ENCODE measurements at regions not wholly inside any gene's neighbourhood (a gene's known extent, or its start where the extent isn't known, plus 50 kb on each side); places are given as distances from the start of the nearest gene placed in this dataset.
"Not testable (repeated sequence)": the region's sequence is repeated elsewhere in the genome, so short reads cannot be mapped to it uniquely, and the experiment has no call there.

GRCh38 chrX:443536-444210, 57.0 kb upstream of the PPP2R3B start:
- DNase-seq, result no peak
- no peaks in the 10 kb centered on the region for H3K9me3 ChIP-seq
- ATAC-seq (ENCODE audit: low FRiP score in 2 of 2), result no peak
- 65 to 74% methylated on average over 11 of the region's 11 CpGs for WGBS, 2 donors
- no peaks in the 10 kb centered on the region for H3K27me3 ChIP-seq
- no peaks in the 10 kb centered on the region for H3K36me3 ChIP-seq
- H3K4me3 ChIP-seq, result no peak overlapping the region
- H3K4me1 ChIP-seq, result no peaks in the 10 kb centered on the region
- TF ChIP-seq CTCF (IDR thresholded peaks at IDR 0.05) (no peak), POLR2A (IDR thresholded peaks at IDR 0.05) (no peak), POLR2AphosphoS5 (IDR thresholded peaks at IDR 0.05) (no peak), EP300 (IDR thresholded peaks at IDR 0.05) (no peak)
- H3K27ac ChIP-seq, result no peak overlapping the region

GRCh38 chrX:444305-444704, 57.6 kb upstream of the PPP2R3B start:
- ATAC-seq (ENCODE audit: low FRiP score in 2 of 2), result no peak
- TF ChIP-seq POLR2A (IDR thresholded peaks at IDR 0.05) (no peak), POLR2AphosphoS5 (IDR thresholded peaks at IDR 0.05) (no peak), EP300 (IDR thresholded peaks at IDR 0.05) (no peak)

GRCh38 chrX:445727-446126, 59.0 kb upstream of the PPP2R3B start:
- Histone ChIP-seq H3K36me3 (no peaks in the 10 kb centered on the region), H3K9me3 (no peaks in the 10 kb centered on the region), H3K4me3 (no peak overlapping the region), H3K4me1 (no peaks in the 10 kb centered on the region), H3K27ac (no peak overlapping the region), H3K27me3 (no peaks in the 10 kb centered on the region)
- 35 to 44% methylated on average over 8 of the region's 8 CpGs for WGBS, 2 donors
- ATAC-seq (ENCODE audit: low FRiP score in 2 of 2) (no peak), DNase-seq (no peak)
- TF ChIP-seq EP300 (IDR thresholded peaks at IDR 0.05) (no peak), CTCF (IDR thresholded peaks at IDR 0.05) (no peak), POLR2A (IDR thresholded peaks at IDR 0.05) (no peak), POLR2AphosphoS5 (IDR thresholded peaks at IDR 0.05) (no peak)

More at GRCh38 chrX:444305-444704, 57.6 kb upstream of the PPP2R3B start:
- H3K36me3 ChIP-seq, result no peaks in the 10 kb centered on the region
- no peak for DNase-seq
- H3K4me3 ChIP-seq, result no peak overlapping the region
- no peak overlapping the region for H3K27ac ChIP-seq
- H3K9me3 ChIP-seq, result no peaks in the 10 kb centered on the region
- 79 to 88% methylated on average over 5 of the region's 5 CpGs for WGBS, 2 donors
- H3K4me1 ChIP-seq, result no peaks in the 10 kb centered on the region
- no peaks in the 10 kb centered on the region for H3K27me3 ChIP-seq

- Histone ChIP-seq H3K4me3 (no peak overlapping the region), H3K4me1 (no peaks in the 10 kb centered on the region), H3K36me3 (no peaks in the 10 kb centered on the region), H3K9me3 (no peaks in the 10 kb centered on the region), H3K27me3 (no peaks in the 10 kb centered on the region), H3K27ac (no peak overlapping the region)
- TF ChIP-seq CTCF (IDR thresholded peaks at IDR 0.05), result no peak
- no peak for TF ChIP-seq POLR2AphosphoS5 (IDR thresholded peaks at IDR 0.05)
- TF ChIP-seq POLR2A (IDR thresholded peaks at IDR 0.05), result no peak
- no peak for TF ChIP-seq EP300 (IDR thresholded peaks at IDR 0.05)
- 27 to 32% methylated on average over 10 of the region's 10 CpGs for WGBS, 2 donors
- DNase-seq (no peak), ATAC-seq (ENCODE audit: low FRiP score in 2 of 2) (no peak)
Observed at GRCh38 chrX:446245-446644, 59.5 kb upstream of the PPP2R3B start.

GRCh38 chrX:447052-447451, 60.3 kb upstream of the PPP2R3B start:
- Histone ChIP-seq H3K27me3 (no peaks in the 10 kb centered on the region), H3K4me3 (no peak overlapping the region), H3K27ac (no peak overlapping the region), H3K36me3 (no peaks in the 10 kb centered on the region), H3K9me3 (no peaks in the 10 kb centered on the region), H3K4me1 (no peaks in the 10 kb centered on the region)
- ATAC-seq (ENCODE audit: low FRiP score in 2 of 2), result no peak
- TF ChIP-seq POLR2A (IDR thresholded peaks at IDR 0.05) (no peak), POLR2AphosphoS5 (IDR thresholded peaks at IDR 0.05) (no peak), EP300 (IDR thresholded peaks at IDR 0.05) (no peak), CTCF (IDR thresholded peaks at IDR 0.05) (no peak)
- WGBS, 2 donors, result 79 to 82% methylated on average over 5 of the region's 5 CpGs
- no peak for DNase-seq

- WGBS, 2 donors, result 65 to 68% methylated on average over 9 to 12 of the region's 12 CpGs
- not testable (repeated sequence) for H3K4me1 ChIP-seq; DNase-seq; H3K9me3 ChIP-seq; H3K27ac ChIP-seq; H3K36me3 ChIP-seq; H3K4me3 ChIP-seq; ATAC-seq (ENCODE audit: low FRiP score in 2 of 2); H3K27me3 ChIP-seq
Observed at GRCh38 chrX:451750-452149, 65.0 kb upstream of the PPP2R3B start.

All from upper lobe of left lung (tissue), 6 donors.